ENCODE measurements at regions not wholly inside any gene's neighbourhood (a gene's known extent, or its start where the extent isn't known, plus 50 kb on each side); places are given as distances from the start of the nearest gene placed in this dataset.

GRCh38 chr12:127678945-127679344 is 588.0 kb upstream of the TMEM132C start:
- no peak for DNase-seq (ENCODE audit: low spot score)

DNA sequence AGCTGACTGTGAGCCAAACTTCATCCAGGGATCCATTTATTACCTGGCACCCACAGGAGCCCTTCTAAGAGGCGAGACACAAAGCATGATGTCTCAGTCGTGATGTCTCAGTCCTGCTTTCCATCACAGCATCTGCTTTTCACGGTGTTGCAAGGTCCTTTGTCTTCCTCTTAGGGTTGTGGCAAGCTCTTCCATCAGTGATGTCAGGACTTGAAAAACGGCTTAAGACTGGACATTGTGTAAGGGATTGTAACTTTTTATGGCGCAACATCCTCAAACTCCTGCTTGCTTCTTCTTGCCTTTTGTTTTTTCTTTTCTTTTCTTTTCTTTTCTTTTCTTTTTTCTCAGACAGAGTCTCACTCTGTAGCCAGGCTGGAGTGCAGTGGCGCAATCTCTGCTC is 586.5 kb upstream of the TMEM132C start:
- DNase-seq (ENCODE audit: low spot score): no peak

DNA sequence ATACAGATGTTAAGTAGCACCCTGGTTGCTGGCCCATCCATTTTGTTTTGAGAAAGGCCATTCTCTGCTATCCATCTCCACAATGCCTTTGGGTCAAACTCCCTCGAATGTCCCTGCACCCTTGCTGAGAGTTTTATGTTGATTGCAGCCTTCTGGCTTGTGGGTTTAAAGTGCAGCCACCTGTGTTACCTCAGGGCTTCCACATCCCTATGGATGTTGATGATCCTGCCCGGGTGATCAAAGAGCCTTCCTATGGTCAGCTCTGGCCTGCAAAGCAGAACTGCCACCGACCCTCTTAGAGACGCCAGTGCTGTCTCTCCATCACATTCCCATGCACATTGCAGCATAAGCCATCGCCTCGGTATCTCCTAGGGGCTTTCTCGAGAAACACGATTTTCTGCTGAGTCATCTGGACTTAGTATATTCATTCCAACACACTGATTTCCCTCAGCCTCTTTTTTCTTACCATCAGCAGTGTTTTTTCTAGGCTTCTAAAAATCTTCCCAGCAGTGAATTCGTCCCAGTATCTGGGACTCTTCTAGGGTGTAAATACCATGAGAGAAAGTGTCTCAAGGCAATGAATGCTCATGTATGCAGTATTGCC is 585.7 kb upstream of the TMEM132C start:
- DNase-seq (ENCODE audit: low spot score): no peak

GRCh38 chr12:127685491-127685890 is 581.5 kb upstream of the TMEM132C start:
- no peak for DNase-seq (ENCODE audit: low spot score)

GRCh38 chr12:127685931-127686330 is 581.0 kb upstream of the TMEM132C start:
- no peak for DNase-seq (ENCODE audit: low spot score)

GRCh38 chr12:127687181-127687580 is 579.8 kb upstream of the TMEM132C start:
- no peak for DNase-seq (ENCODE audit: low spot score)

- no peak for DNase-seq (ENCODE audit: low spot score)
Measured at GRCh38 chr12:127688906-127689428, 578.0 kb upstream of the TMEM132C start.

DNA sequence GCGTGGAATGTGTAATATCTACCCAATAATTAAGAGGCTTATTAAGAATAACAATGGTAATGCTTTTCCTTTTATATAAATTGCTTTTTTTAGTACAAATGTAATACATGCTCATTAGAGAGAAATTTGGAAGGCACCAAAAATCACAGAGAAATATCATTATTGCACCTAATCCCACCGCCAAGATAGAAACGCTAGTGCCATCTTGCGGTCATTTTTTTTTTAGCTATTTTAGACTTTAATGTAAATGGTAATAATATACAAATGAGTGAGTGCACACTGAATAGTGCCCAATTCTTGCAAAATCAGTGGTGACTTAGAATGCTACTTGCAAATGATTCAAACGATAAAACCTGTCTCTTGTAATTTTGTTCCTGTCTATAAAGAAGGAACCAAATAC is 576.8 kb upstream of the TMEM132C start:
- DNase-seq (ENCODE audit: low spot score): no peak

GRCh38 chr12:127696963-127697362 is 570.0 kb upstream of the TMEM132C start:
- DNase-seq (ENCODE audit: low spot score): no peak

GRCh38 chr12:127703026-127703425 is 563.9 kb upstream of the TMEM132C start:
- no peak for DNase-seq (ENCODE audit: low spot score)

- no peak for DNase-seq (ENCODE audit: low spot score)
Measured at GRCh38 chr12:127711108-127711507, 555.9 kb upstream of the TMEM132C start.

- DNase-seq (ENCODE audit: low spot score): no peak
Measured at GRCh38 chr12:127712561-127712960, 554.4 kb upstream of the TMEM132C start.

DNA sequence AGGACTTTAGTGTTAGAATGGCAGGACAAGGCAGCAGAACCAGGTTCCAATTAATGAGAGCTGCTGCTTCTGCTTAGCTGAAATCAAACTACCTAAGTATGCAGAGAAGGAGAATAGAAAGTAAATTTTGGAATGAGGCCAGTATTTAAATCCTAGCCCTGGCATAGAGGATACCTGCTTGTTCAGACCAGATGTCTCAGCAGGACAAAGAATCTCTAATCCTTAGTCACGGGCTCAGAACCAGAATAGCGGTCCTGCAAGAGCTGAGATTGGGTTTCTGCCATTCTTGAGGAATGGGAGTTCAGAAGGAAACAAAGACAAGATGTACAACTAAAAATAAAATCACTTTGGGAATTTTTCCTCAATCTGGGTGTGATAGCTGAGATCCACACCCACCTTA is 550.8 kb upstream of the TMEM132C start:
- DNase-seq (ENCODE audit: low spot score): no peak

GRCh38 chr12:127717278-127717677 is 549.7 kb upstream of the TMEM132C start:
- DNase-seq (ENCODE audit: low spot score): no peak

- DNase-seq (ENCODE audit: low spot score): no peak
Measured at GRCh38 chr12:127720334-127720733, 546.6 kb upstream of the TMEM132C start.

DNA sequence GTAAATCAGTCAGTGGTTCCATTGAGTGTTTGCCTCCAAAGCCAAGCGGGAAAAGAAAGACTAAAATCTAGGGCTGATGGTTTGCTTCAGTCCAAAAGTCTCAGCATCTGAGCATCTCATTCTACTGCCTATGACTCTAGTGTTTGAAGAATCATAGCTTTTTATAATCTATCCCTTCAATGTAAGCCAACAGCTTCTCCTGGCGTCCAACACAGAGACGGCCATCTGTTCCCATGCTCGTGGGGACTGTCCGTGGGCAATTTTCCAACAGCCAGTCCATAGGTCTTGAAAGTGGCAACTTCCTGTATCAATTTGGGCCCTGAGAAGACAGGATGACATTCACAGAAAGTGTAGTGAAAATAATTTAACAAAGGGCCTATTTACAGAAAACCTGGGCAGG is 544.4 kb upstream of the TMEM132C start:
- DNase-seq (ENCODE audit: low spot score): no peak

DNA sequence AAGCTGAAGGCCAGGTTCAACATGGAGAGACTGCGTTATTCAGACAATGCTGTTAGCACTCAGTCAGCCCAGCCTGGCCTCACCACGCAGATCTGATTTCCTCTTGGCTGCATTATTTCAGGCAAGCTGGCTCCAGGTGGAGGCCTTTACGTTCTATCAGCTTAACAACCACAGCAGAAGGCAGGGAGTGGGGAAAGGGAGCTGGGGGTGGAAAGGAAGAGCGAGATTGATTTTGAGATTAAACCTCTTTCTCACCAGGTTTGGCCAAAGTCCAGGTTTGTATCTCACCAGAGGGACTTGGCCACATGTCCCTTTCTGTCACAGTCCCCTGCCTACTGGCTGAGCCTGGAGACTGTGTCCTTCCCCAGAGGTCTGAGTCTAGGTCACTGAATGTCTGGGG is 543.7 kb upstream of the TMEM132C start:
- DNase-seq (ENCODE audit: low spot score): no peak

- no peak for DNase-seq (ENCODE audit: low spot score)
Measured at GRCh38 chr12:127726671-127727315, 540.2 kb upstream of the TMEM132C start.

DNA sequence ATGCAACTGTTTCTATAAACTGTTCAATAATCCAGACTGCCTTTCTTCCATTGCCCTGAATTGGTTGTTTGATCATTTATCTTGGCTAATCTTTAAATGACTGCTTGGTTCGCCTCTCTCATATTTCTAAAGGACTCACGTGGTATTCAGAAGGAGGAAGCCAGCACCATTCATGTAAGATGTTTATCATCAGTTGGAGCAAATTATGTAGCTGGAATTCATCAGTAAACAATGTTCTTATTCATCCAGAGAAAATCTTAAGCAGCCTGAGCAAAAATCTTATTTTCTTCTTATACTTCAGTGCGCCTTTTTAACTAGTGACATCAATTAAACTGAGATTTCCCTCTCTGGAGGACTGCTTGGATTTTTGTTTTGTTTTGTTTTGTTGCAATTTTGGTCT is 538.7 kb upstream of the TMEM132C start:
- peak; percentile 17 for DNase-seq (ENCODE audit: low spot score)

DNA sequence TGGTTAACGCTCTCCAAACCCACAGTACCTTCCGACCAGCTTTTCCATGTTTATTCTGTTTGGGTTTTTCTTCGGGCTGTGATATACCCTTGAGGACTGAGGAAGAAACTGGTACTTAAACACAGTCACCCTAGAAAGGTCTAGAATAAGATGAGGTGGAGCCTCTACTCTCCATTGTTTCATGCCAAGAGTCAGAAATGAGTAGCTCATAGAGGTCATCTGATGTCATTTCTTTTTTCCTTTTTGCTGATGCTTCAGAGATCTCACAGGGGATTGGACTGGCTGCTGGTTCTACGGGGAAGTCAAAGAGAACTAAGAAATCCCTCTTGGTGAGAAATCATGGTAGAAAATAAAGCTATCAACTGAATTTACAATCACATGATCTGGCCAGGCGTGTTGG is 538.2 kb upstream of the TMEM132C start:
- DNase-seq (ENCODE audit: low spot score): no peak

DNA sequence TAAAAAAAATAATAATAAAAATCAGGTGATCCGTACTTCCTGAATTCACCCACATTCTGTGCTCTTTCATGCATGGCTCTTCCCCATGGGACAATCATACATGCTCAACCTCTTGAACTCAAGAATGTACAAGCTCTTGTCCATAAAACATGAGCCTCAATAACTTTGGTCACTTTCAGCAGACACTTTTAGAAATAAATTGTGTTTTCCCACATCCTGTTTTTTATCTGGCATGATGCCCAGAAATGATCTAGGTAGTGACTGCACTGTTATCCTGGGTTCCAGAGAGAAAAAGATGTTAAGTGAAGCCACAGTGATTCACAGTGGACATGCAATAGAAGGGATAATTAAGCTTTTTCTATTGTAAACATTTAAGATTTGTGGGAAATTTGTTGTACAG is 537.6 kb upstream of the TMEM132C start:
- no peak for DNase-seq (ENCODE audit: low spot score)

DNA sequence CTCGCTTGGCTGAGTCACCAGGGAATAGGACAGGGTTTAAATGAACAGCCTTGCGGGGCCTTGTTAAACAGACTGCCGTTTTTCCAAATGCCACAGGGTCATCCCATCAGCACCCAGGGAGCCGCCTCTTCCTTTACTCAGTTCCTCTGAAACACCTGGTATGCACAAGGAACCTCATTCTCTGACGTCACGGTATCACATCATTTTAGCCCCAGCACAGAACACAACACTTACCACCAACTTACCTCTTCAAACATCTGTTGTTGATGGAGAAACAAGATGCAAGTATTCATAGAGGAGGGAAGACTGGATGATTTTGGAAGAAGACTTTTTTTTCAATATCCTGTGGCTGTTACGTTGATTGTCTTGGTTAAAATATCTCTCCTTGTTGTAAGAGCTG is 535.3 kb upstream of the TMEM132C start:
- DNase-seq (ENCODE audit: low spot score): no peak

DNA sequence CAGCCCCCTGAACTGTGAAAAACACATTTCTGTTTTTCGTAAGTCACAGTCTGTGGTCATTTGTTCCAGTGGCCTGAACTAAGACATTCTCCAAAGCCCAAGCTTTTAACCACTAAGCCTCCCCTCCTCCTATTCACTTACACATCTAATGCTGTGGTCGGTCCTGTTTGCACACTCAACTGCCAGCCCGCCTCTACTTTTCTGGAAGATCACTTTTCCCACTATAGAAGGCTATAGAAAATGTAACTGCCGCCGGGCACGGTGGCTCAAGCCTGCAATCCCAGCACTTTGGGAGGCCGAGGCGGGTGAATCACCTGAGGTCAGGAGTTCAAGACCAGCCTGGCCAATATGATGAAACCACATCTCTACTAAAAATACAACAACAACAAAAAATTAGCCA is 524.7 kb upstream of the TMEM132C start:
- DNase-seq (ENCODE audit: low spot score): no peak

All from AG08396 (cell line).